HepG2 (cell line): ENCODE measurements at regions not wholly inside any gene's neighbourhood (a gene's known extent, or its start where the extent isn't known, plus 50 kb on each side); places are given as distances from the start of the nearest gene placed in this dataset.
"Not testable (repeated sequence)": the region's sequence is repeated elsewhere in the genome, so short reads cannot be mapped to it uniquely, and the experiment has no call there.

ENCODE experiments used
- ATAC-seq: fragments of 200-7000 bp; cut with Tn5 transposase; 3 replicates; pipeline ENCODE4 v1.9.1; 2020; ENCODE audit warnings: mild to moderate bottlenecking, moderate library complexity
- BruUV-seq: library from RNA; stranded (reverse); fragments of 400-500 nt; replicated peaks from 2 replicates; lab custom pipeline; 2021; lab: Mats Ljungman, UMichigan
- CTCF ChIA-PET: fragments of 300-600 bp; formaldehyde crosslinking; extraction: SDS; loops from one replicate; lab custom pipeline; 2021; ENCODE audit warnings: low total read pairs, inconsistent platforms, low intra/inter-chr PET ratio; lab: Yijun Ruan, JAX
- POLR2A ChIA-PET: fragments of 350-600 bp; sonication (Branson Sonifier 250); formaldehyde crosslinking; loops from one replicate; lab custom pipeline; 2020; ENCODE audit warnings: antibody characterized with exemption, inconsistent platforms; lab: Yijun Ruan, JAX
- DNase-seq: peaks from one replicate; pipeline ENCODE4 v3.0.0-alpha.2; 2015; ENCODE audit warnings: low spot score
- FAIRE-seq: peaks from 3 replicates; lab custom pipeline; 2011; peaks lifted over from hg19 to GRCh38; lab: Jason Lieb, UNC
- H2AFZ ChIP-seq: one replicate; pipeline ENCODE4 v1.6.1; 2011; ENCODE audit warnings: low read length, inconsistent platforms
- H3K27ac ChIP-seq: fragments of 300-600 bp; 3 replicates; pipeline ENCODE4 v1.8.0; 2011; ENCODE audit warnings: mixed run types, mild to moderate bottlenecking, mixed read lengths, low read length, inconsistent platforms; ENCODE audit not compliant: insufficient read depth; ENCODE audit errors: extremely low read length
- H3K27me3 ChIP-seq, 2 experiments: fragments of 200-600 bp in 1 of 2; 2 replicates in 1 of 2; 3 replicates in 1 of 2; pipeline versions ENCODE4 v1.6.0 to v1.8.0; 2011; ENCODE audit warnings: low read length in 2 of 2, mild to moderate bottlenecking in 2 of 2, moderate library complexity in 2 of 2, inconsistent platforms in 1 of 2; ENCODE audit not compliant: insufficient read depth in 2 of 2, control insufficient read depth in 1 of 2
- H3K36me3 ChIP-seq, 2 experiments: fragments of 200-600 bp in 1 of 2; replicated peaks in 1 of 2; 2 replicates in 1 of 2; 3 replicates in 1 of 2; pipeline versions ENCODE4 v1.5.1 to v1.8.0; 2011; ENCODE audit warnings: low read length in 2 of 2, inconsistent platforms in 1 of 2; ENCODE audit not compliant: insufficient read depth in 2 of 2, control insufficient read depth in 1 of 2
- H3K4me1 ChIP-seq: 2 replicates; pipeline ENCODE4 v1.5.1; 2012; ENCODE audit warnings: low read length, inconsistent platforms; ENCODE audit not compliant: insufficient read depth
- H3K4me2 ChIP-seq: 2 replicates; pipeline ENCODE4 v1.6.0; 2011; ENCODE audit warnings: low read depth, low read length, inconsistent platforms
- H3K4me3 ChIP-seq, 3 experiments: fragments of 200-600 bp in 1 of 3; sonication (generic), shearing (Covaris generic) in 1 of 3; replicated peaks in 1 of 3; 2 replicates each; pipeline ENCODE4 v1.5.1; 2011 to 2016; ENCODE audit warnings: low read length in 3 of 3, inconsistent platforms in 2 of 3, low read depth in 2 of 3, mild to moderate bottlenecking in 2 of 3, control low read depth in 1 of 3, mixed read lengths in 1 of 3; ENCODE audit not compliant: insufficient read depth in 1 of 3
- H3K79me2 ChIP-seq: one replicate; pipeline ENCODE4 v1.6.1; 2011; ENCODE audit warnings: low read length, inconsistent platforms; ENCODE audit not compliant: insufficient read depth
- H3K9ac ChIP-seq: 2 replicates; pipeline ENCODE4 v1.6.0; 2011; ENCODE audit warnings: mild to moderate bottlenecking, low read depth, low read length, inconsistent platforms; ENCODE audit not compliant: insufficient read depth
- H3K9me3 ChIP-seq: 2 replicates; pipeline ENCODE4 v1.5.1; 2012; ENCODE audit warnings: mild to moderate bottlenecking, low read length
- H4K20me1 ChIP-seq: 2 replicates; pipeline ENCODE4 v1.6.0; 2011; ENCODE audit warnings: inconsistent platforms, mild to moderate bottlenecking, low read length, moderate library complexity; ENCODE audit not compliant: insufficient read depth
- CBX1 ChIP-seq: IDR thresholded peaks from one replicate; pipeline ENCODE4 v1.6.1; 2016; ENCODE audit warnings: antibody characterized with exemption, low read depth
- HNRNPK ChIP-seq: fragments of 200-400 bp; formaldehyde crosslinking; IDR thresholded peaks from 2 replicates; pipeline ENCODE4 v1.6.1; 2018; ENCODE audit warnings: low read length, low read depth, moderate library complexity, mild to moderate bottlenecking; ENCODE audit not compliant: poor library complexity, severe bottlenecking
- KLF6 ChIP-seq: IDR thresholded peaks from 2 replicates; pipeline ENCODE4 v1.8.0; 2016; ENCODE audit warnings: missing biosample characterization, missing genetic modification reagents
- POLR2A ChIP-seq, 2 experiments: IDR thresholded peaks; 2 replicates each; pipeline ENCODE4 v1.6.1; 2011; ENCODE audit warnings: low read depth in 2 of 2, low read length in 2 of 2, mild to moderate bottlenecking in 1 of 2, moderate library complexity in 1 of 2; ENCODE audit not compliant: insufficient read depth in 1 of 2
- SAP130 ChIP-seq: IDR thresholded peaks from 2 replicates; pipeline ENCODE4 v1.6.1; 2016; ENCODE audit warnings: low read depth
- SRSF1 ChIP-seq: fragments of 200-400 bp; formaldehyde crosslinking; optimal IDR thresholded peaks from 2 replicates; pipeline ENCODE3; 2017; ENCODE audit warnings: mild to moderate bottlenecking, low read depth, low read length, moderate library complexity
- ZSCAN25 ChIP-seq: sonication (generic); formaldehyde crosslinking; IDR thresholded peaks from 2 replicates; pipeline ENCODE4 v1.8.0; 2022; ENCODE audit warnings: mild to moderate bottlenecking, missing genetic modification reagents
- WGBS: methylation state at CpG from one replicate; pipeline ENCODE4 v1.1.6; 2017; ENCODE audit warnings: low lambda C conversion rate; 5-methylcytosine and 5-hydroxymethylcytosine counted together
- in situ Hi-C: cut with HindIII; loops from 2 replicates; pipeline ENCODE4 v1.10.0; 2017; ENCODE audit warnings: low pct_unique_long_range_greater_than_20kb; ENCODE audit not compliant: extremely low pct_ligation_motif_present
- intact Hi-C: fragments of 100-400 bp; cut with micrococcal nuclease; formaldehyde crosslinking; loops from one replicate; pipeline ENCODE4 v1.10.0; 2022; ENCODE audit not compliant: unreplicated experiment

DNA sequence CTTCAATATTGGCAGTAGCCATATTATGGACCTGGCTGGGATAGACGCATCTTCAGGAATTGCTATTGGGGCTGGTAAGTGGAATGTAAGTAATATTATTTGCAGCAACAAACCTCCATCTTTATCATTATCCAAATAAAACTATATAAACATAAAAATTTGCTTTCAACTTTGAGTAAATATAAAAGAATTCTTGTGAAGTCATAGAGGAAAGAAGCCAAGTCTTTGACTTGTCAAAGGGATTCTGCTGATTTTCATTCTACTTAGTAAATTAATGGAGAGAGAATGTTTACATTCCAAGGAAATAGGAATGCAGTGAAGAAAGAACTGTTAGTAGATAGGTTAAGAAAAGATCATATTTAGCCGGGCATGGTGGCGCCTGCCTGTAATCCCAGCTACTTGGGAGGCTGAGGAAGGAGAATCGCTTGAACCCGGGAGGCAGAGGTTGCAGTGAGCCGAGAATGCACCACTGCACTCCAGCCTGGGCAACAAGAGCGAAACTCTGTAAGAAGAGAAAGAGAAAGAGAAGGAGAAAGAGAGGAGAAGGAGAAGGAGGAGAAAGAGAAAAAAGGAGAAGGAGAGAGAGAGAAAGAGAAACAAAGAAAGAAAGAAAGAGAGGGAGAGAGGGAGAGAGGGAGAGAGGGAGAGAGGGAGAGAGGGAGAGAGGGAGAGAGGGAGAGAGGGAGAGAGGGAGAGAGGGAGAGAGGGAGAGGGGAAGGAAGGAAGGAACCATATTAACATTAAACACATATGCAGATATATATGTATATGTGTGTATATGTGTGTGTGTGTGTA lies 79.4 kb upstream of the GNAZ start:
- H3K9ac ChIP-seq, H3K9me3 ChIP-seq, H3K4me1 ChIP-seq, H3K27ac ChIP-seq, FAIRE-seq, intact Hi-C loops, CTCF ChIA-PET, H2AFZ ChIP-seq, H3K4me3 ChIP-seq, BruUV-seq, in situ Hi-C loops, H3K36me3 ChIP-seq, DNase-seq, H4K20me1 ChIP-seq, ATAC-seq, H3K4me2 ChIP-seq, H3K79me2 ChIP-seq, POLR2A ChIA-PET: not testable (repeated sequence)
- H3K27me3 ChIP-seq, result peaks cover 0 to 17% of the 10 kb centered on the region in 2 experiments; a peak in 2 of 5 replicates
- peak; percentile 35 for TF ChIP-seq HNRNPK
- WGBS, result 22% methylated on average over 7 of the region's 7 CpGs

DNA sequence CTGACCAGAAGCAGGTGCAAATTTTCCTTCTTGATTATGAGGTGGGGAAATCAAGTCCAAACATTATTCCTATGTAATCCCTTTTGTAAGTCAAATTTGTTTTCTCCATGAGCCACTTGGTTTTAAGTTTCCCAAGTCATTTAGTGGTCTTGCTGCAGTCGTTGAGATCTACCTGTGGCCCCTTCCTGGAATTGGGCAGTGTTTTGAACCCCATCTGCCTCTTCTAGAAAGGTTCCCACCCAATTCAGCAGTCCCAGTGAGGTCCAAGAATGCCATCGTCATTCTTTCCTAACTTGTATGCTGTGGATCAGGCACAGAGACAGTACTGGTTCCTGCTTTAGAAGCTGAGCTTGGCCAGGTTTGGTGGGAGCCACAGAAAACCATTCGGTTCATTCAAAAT lies 77.8 kb upstream of the GNAZ start:
- no peak for ATAC-seq
- ChIA-PET POLR2A (no interaction called here), CTCF (no interaction called here)
- no peak for DNase-seq
- Histone ChIP-seq H3K9me3 (peaks cover 12% of the 10 kb centered on the region), H3K36me3 (no peaks in the 10 kb centered on the region), H3K79me2 (no peaks in the 10 kb centered on the region), H4K20me1 (no peaks in the 10 kb centered on the region)
- 5% methylated on average over 3 of the region's 3 CpGs for WGBS
- TF ChIP-seq SAP130 (CRISPR knock-in tag) (no peak), KLF6 (CRISPR knock-in tag) (no peak), POLR2A (IDR thresholded peaks at IDR 0.05; ENCODE audit: insufficient read depth in 1 of 2, low read depth in 2 of 2, low read length in 2 of 2) (no peak), SRSF1 (no peak), ZSCAN25 (CRISPR knock-in tag) (no peak), CBX1 (no peak)
- TF ChIP-seq, all 625 proteins: peak for 0
- no peak for FAIRE-seq
- no peak overlapping the region for H2AFZ ChIP-seq
- H3K4me2 ChIP-seq, result no peak overlapping the region
- H3K4me1 ChIP-seq, result no peaks in the 10 kb centered on the region
- peaks cover 0 to 4% of the 10 kb centered on the region in 2 experiments; a peak in 1 of 5 replicates for H3K27me3 ChIP-seq
- no TSS peak for BruUV-seq
- no peak overlapping the region for H3K4me3 ChIP-seq
- H3K9ac ChIP-seq, result no peak overlapping the region
- in situ Hi-C loops (no loop called here), intact Hi-C loops (no loop called here)
- H3K27ac ChIP-seq, result no peak overlapping the region
